Kidney (tissue), 13 donors: ENCODE measurements at regions not wholly inside any gene's neighbourhood (a gene's known extent, or its start where the extent isn't known, plus 50 kb on each side); places are given as distances from the start of the nearest gene placed in this dataset.

Experiments
- DNase-seq, 5 donors: peaks; one replicate each; pipeline ENCODE4 v3.0.0-alpha.2; 2013 to 2020
- FAIRE-seq: peaks from 2 replicates; lab custom pipeline; 2012; peaks lifted over from hg19 to GRCh38; lab: Jason Lieb, UNC
- H3K27ac ChIP-seq, 2 donors: one replicate each; pipeline ENCODE4 v1.7.0; 2013; ENCODE audit warnings: low read depth in 2 of 2, low read length in 2 of 2, inconsistent platforms in 1 of 2
- H3K27me3 ChIP-seq: one replicate; pipeline ENCODE4 v1.7.1; 2013; ENCODE audit warnings: low read length, inconsistent platforms; ENCODE audit not compliant: control insufficient read depth, insufficient read depth
- H3K36me3 ChIP-seq, 3 donors: one replicate each; pipeline versions ENCODE4 v1.7.0 to v1.7.1; 2013; ENCODE audit warnings: low read length in 3 of 3, control low read depth in 1 of 3, inconsistent platforms in 1 of 3; ENCODE audit not compliant: insufficient read depth in 3 of 3, control insufficient read depth in 2 of 3
- H3K4me1 ChIP-seq, 3 donors: one replicate each; pipeline versions ENCODE4 v1.7.0 to v1.7.1; 2013; ENCODE audit warnings: low read length in 3 of 3, inconsistent platforms in 1 of 3, low read depth in 1 of 3; ENCODE audit not compliant: control insufficient read depth in 2 of 3, insufficient read depth in 2 of 3
- H3K4me3 ChIP-seq, 3 donors: one replicate each; pipeline versions ENCODE4 v1.7.0 to v1.8.1; 2013; ENCODE audit warnings: low read length in 3 of 3, control low read depth in 1 of 3, inconsistent platforms in 1 of 3
- H3K9ac ChIP-seq, 3 donors: one replicate each; pipeline versions ENCODE4 v1.7.0 to v1.7.1; 2013; ENCODE audit warnings: low read length in 3 of 3, control low read depth in 1 of 3, inconsistent platforms in 1 of 3
- H3K9me3 ChIP-seq, 3 donors: one replicate each; pipeline versions ENCODE4 v1.7.0 to v1.7.1; 2013; ENCODE audit warnings: low read length in 3 of 3, control low read depth in 1 of 3, inconsistent platforms in 1 of 3; ENCODE audit not compliant: control insufficient read depth in 2 of 3, insufficient read depth in 1 of 3
- CTCF ChIP-seq: IDR thresholded peaks from 3 replicates; pipeline ENCODE4 v1.5.1; 2012; ENCODE audit warnings: mild to moderate bottlenecking, moderate library complexity, borderline replicate concordance; ENCODE audit not compliant: insufficient read depth; ENCODE audit errors: extremely low read depth
- intact Hi-C: fragments of 100-400 bp; cut with DNase I; formaldehyde crosslinking; loops from one replicate; pipeline ENCODE4 v1.11.1; 2022
- donor health status: control.
- donor health status: control.
- donor health status: control.
- donor health status: control.
- donor health status: control.
- donor health status: DM: yes; HTN: yes; CAD: no.
- donor health status: Normal renal cell carcinoma (clear cell type).

GRCh38 chr13:89828506-89828905 is 1519.0 kb upstream of the MIR17HG start:
- Histone ChIP-seq H3K27ac (no peak overlapping the region), H3K4me3 (no peak overlapping the region), H3K4me1 (no peaks in the 10 kb centered on the region), H3K9ac (no peak overlapping the region), H3K36me3 (no peaks in the 10 kb centered on the region), H3K9me3 (no peaks in the 10 kb centered on the region), H3K27me3 (no peaks in the 10 kb centered on the region)
- TF ChIP-seq CTCF, result no peak
- DNase-seq (no peak), FAIRE-seq (no peak)
- intact Hi-C loops, result no loop called here

DNA sequence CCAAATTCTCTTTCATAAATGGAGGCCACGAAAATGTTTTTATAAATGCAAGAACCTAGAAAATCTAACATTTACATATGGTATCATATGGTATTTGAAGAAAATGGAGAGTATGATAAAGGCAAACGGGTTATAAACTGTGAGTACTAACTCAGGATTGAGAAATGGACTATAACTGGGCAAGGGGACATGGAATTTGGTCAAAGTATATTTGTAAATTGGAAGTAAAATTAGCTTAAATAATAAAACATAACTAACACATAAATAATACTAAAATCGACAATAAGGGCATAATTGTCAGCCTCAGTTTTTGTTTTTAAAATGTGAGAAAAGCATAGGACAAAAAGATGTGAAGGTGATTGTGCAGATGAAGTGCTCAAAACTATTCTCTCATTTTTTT is 1516.3 kb upstream of the MIR17HG start:
- Histone ChIP-seq H3K9ac (no peak overlapping the region), H3K9me3 (no peaks in the 10 kb centered on the region), H3K4me1 (no peaks in the 10 kb centered on the region), H3K36me3 (no peaks in the 10 kb centered on the region), H3K27ac (no peak overlapping the region), H3K4me3 (no peak overlapping the region), H3K27me3 (no peaks in the 10 kb centered on the region)
- FAIRE-seq (no peak), DNase-seq (no peak)
- no peak for TF ChIP-seq CTCF
- intact Hi-C loops, result no loop called here

- Histone ChIP-seq H3K4me1 (no peaks in the 10 kb centered on the region), H3K27ac (no peak overlapping the region), H3K36me3 (no peaks in the 10 kb centered on the region), H3K9ac (no peak overlapping the region), H3K27me3 (no peaks in the 10 kb centered on the region), H3K9me3 (no peaks in the 10 kb centered on the region), H3K4me3 (no peak overlapping the region)
- TF ChIP-seq CTCF, result no peak
- DNase-seq (peak in 3 of 5 donors; percentile 10 to 29 (median 27)), FAIRE-seq (peak; percentile 62)
- intact Hi-C loops, result no loop called here
Observed at GRCh38 chr13:89832827-89833226, 1514.7 kb upstream of the MIR17HG start.

DNA sequence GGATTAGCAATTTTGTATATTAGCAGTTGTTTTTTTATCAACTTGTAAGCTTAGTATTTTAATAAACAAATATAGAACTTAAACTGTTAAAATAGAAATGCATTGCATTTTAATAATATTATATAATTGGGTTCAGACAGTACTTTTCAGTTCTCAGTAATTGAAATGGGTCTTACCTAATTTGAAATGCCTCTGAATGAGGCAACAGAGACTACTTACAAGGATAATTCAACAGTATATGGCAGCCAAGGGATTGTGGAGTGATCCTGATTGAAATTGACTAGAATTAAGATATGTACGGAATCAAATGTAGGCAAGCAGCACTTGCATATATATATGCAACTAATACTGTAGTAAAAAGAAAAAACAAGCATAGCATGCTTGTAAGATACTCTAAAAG is 1503.9 kb upstream of the MIR17HG start:
- Histone ChIP-seq H3K27me3 (no peaks in the 10 kb centered on the region), H3K9me3 (no peaks in the 10 kb centered on the region), H3K4me3 (no peak overlapping the region), H3K27ac (no peak overlapping the region), H3K36me3 (no peaks in the 10 kb centered on the region), H3K9ac (no peak overlapping the region), H3K4me1 (no peaks in the 10 kb centered on the region)
- DNase-seq (no peak), FAIRE-seq (no peak)
- intact Hi-C loops, result no loop called here
- TF ChIP-seq CTCF, result no peak
